ENCODE measurements at regions not wholly inside any gene's neighbourhood (a gene's known extent, or its start where the extent isn't known, plus 50 kb on each side); places are given as distances from the start of the nearest gene placed in this dataset.

DNA sequence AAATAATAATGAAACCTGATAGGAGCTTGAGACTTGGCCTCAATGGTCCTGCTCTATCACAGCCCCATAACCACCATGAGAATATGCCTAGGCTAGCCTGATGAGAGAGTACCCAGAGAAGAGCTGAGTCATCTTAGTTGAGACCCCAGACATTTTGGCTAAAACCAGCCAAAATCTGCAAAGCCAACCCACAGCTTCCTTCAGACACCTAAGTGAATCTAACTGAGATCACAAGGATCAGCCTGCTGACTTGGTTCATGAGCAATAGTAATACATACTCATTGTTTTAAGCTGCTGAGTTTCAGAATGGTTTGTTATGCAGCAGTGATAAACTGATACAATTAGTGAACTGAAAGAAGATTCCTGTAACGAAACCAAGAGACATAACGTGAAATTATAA lies 473.7 kb upstream of the PTGER4 start:
- H2AK5ac ChIP-seq (ENCODE audit: insufficient read length, low read length) = no peak overlapping the region
- no peak overlapping the region for H3K23ac ChIP-seq (ENCODE audit: insufficient read length, low read depth, low read length)
- no peak overlapping the region for H3K4me2 ChIP-seq (ENCODE audit: insufficient read depth, insufficient read length, low read length)
- H3K14ac ChIP-seq (ENCODE audit: insufficient read depth, low read length) = no peak overlapping the region
- no peak overlapping the region for H2BK15ac ChIP-seq (ENCODE audit: low read depth, low read length)
- no peak overlapping the region for H3K9ac ChIP-seq (ENCODE audit: extremely low read depth, insufficient read length, low read length)
- no peak overlapping the region for H3K56ac ChIP-seq (ENCODE audit: insufficient read length, low read depth, low read length)
- no peak for DNase-seq
- H3K4ac ChIP-seq (ENCODE audit: low read depth, low read length) = no peak overlapping the region
- no peak overlapping the region for H4K91ac ChIP-seq (ENCODE audit: insufficient read length, low read depth, low read length)
- no CpG with 5 or more reads among the region's 2 CpGs for WGBS (ENCODE audit: extremely low coverage, insufficient read length, low lambda C conversion rate)
- no peak overlapping the region for H2BK12ac ChIP-seq (ENCODE audit: insufficient read length, low read depth, low read length)
- Mint-ChIP-seq H3K27me3 (ENCODE audit: low read depth) (no peaks in the 10 kb centered on the region), H3K27ac (no peak overlapping the region; a peak in 1 of 7 replicates), H3K9me3 (no peaks in the 10 kb centered on the region), H3K4me1 (no peaks in the 10 kb centered on the region), H3K36me3 (ENCODE audit: insufficient read depth in 1 of 3, low read depth in 3 of 3) (no peaks in the 10 kb centered on the region), H3K4me3 (no peak overlapping the region)
- no peak overlapping the region for H3T11ph ChIP-seq (ENCODE audit: low read length)
- H4K8ac ChIP-seq (replicated peaks; ENCODE audit: insufficient read length, low read depth, low read length) = no peak overlapping the region
- H3K79me2 ChIP-seq (ENCODE audit: insufficient read depth, low read length) = no peaks in the 10 kb centered on the region
- TF ChIP-seq, protein P1, sequence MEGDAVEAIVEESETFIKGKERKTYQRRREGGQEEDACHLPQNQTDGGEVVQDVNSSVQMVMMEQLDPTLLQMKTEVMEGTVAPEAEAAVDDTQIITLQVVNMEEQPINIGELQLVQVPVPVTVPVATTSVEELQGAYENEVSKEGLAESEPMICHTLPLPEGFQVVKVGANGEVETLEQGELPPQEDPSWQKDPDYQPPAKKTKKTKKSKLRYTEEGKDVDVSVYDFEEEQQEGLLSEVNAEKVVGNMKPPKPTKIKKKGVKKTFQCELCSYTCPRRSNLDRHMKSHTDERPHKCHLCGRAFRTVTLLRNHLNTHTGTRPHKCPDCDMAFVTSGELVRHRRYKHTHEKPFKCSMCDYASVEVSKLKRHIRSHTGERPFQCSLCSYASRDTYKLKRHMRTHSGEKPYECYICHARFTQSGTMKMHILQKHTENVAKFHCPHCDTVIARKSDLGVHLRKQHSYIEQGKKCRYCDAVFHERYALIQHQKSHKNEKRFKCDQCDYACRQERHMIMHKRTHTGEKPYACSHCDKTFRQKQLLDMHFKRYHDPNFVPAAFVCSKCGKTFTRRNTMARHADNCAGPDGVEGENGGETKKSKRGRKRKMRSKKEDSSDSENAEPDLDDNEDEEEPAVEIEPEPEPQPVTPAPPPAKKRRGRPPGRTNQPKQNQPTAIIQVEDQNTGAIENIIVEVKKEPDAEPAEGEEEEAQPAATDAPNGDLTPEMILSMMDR (conservative IDR thresholded peaks at IDR 0.05) = no peak
- no peak overlapping the region for H4K5ac ChIP-seq (ENCODE audit: insufficient read length, low read depth, low read length)
- no peaks in the 10 kb centered on the region for H4K20me1 ChIP-seq (ENCODE audit: control insufficient read depth, insufficient read depth, insufficient read length)
- H3K4me1 ChIP-seq (ENCODE audit: insufficient read depth, low read length) = no peaks in the 10 kb centered on the region
- no peak overlapping the region for H2BK20ac ChIP-seq (ENCODE audit: low read depth, low read length, poor library complexity, severe bottlenecking)
- H2BK5ac ChIP-seq (ENCODE audit: insufficient read length, low read length) = no peak overlapping the region
- H3K9me3 ChIP-seq (ENCODE audit: control insufficient read depth, low read depth, low read length) = no peaks in the 10 kb centered on the region
- H3K23me2 ChIP-seq (ENCODE audit: insufficient read length, low read depth, low read length, poor library complexity, severe bottlenecking) = no peaks in the 10 kb centered on the region
- H3K18ac ChIP-seq (ENCODE audit: insufficient read length, low read depth, low read length) = no peak overlapping the region
- H2AFZ ChIP-seq (ENCODE audit: low read length) = no peak overlapping the region
- H3K27me3 ChIP-seq (ENCODE audit: insufficient read depth, low read length) = no peaks in the 10 kb centered on the region
- H3K79me1 ChIP-seq (ENCODE audit: insufficient read depth, low read depth, low read length, poor library complexity, severe bottlenecking) = no peaks in the 10 kb centered on the region
- H2BK120ac ChIP-seq (ENCODE audit: low read depth, low read length, poor library complexity, severe bottlenecking) = no peak overlapping the region
- H3K27ac ChIP-seq (ENCODE audit: insufficient read length, low read depth, low read length) = no peak overlapping the region

Measured in H9 (cell line).